ENCODE measurements at regions not wholly inside any gene's neighbourhood (a gene's known extent, or its start where the extent isn't known, plus 50 kb on each side); places are given as distances from the start of the nearest gene placed in this dataset.

GRCh38 chr5:114648940-114649339 is 287.1 kb downstream of the KCNN2 start:
- ChIA-PET POLR2A (no interaction called here), CTCF (interaction anchor here (1.5 kb wide), 1 partner anchor 34 kb away, joined by 3 read pairs; no protein-coding TSS in a partner anchor)
- TF ChIP-seq CTCF (IDR thresholded peaks at IDR 0.05; ENCODE audit: control extremely low read depth, extremely low read depth, low read depth, missing control alignments) = no peak
- DNase-seq (ENCODE audit: extremely low spot score) = no peak

DNA sequence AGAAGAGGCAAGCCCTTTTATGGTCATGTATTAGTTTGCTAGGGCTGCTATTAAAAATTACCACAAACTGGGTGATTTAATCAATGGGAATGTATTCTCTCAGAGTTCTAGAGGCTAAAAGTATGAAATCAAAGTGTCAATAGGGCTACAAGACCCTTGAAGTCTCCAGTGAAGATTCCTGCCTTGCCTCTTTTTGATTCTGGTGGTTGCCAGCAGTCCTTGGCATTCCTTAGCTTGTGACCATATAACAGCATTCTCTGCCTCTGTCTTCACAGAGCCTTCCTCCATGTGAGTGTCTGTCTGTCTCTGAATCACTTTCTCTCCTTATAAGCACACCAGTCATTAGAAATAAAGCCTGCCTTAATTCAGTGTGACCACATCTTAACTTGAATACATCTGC is 282.7 kb downstream of the KCNN2 start:
- ChIA-PET CTCF (no interaction called here), POLR2A (no interaction called here)
- no peak for DNase-seq (ENCODE audit: extremely low spot score)
- TF ChIP-seq CTCF (IDR thresholded peaks at IDR 0.05; ENCODE audit: control extremely low read depth, extremely low read depth, low read depth, missing control alignments) = no peak

DNA sequence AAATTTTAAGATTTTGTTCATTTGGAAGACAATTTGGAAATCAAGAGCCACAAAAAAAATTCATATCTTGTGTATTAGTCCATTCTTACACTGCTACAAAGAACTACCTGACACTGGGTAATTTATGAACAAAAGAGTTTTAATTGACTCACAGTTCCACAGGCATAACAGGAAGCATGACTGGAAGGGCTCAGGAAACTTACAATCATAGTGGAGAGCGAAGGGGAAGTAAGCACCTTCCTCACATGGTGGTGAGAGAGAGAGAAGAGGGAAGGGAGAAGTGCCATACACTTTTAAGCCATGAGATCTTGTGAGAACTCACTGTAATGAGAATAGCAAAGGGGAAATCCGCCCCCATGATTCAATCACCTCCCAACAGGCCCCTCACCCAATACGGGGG is 274.4 kb downstream of the KCNN2 start:
- CTCF ChIA-PET = interaction anchor here (1.3 kb wide), 1 partner anchor 9 kb away, joined by 4 read pairs; no protein-coding TSS in a partner anchor
- TF ChIP-seq CTCF (IDR thresholded peaks at IDR 0.05; ENCODE audit: control extremely low read depth, extremely low read depth, low read depth, missing control alignments) = no peak
- POLR2A ChIA-PET = no interaction called here

GRCh38 chr5:114634967-114635901 is 273.4 kb downstream of the KCNN2 start:
- POLR2A ChIA-PET = no interaction called here
- no peak for DNase-seq (ENCODE audit: extremely low spot score)
- TF ChIP-seq CTCF (IDR thresholded peaks at IDR 0.05; ENCODE audit: control extremely low read depth, extremely low read depth, low read depth, missing control alignments) = no peak
- CTCF ChIA-PET = no interaction called here

More for the DNA sequence above, 274.4 kb downstream of the KCNN2 start:
- DNase-seq (ENCODE audit: extremely low spot score) = no peak

GRCh38 chr5:114634517-114634916 is 272.6 kb downstream of the KCNN2 start:
- DNase-seq (ENCODE audit: extremely low spot score) = no peak
- TF ChIP-seq CTCF (IDR thresholded peaks at IDR 0.05; ENCODE audit: control extremely low read depth, extremely low read depth, low read depth, missing control alignments) = no peak
- CTCF ChIA-PET = no interaction called here
- POLR2A ChIA-PET = no interaction called here

DNA sequence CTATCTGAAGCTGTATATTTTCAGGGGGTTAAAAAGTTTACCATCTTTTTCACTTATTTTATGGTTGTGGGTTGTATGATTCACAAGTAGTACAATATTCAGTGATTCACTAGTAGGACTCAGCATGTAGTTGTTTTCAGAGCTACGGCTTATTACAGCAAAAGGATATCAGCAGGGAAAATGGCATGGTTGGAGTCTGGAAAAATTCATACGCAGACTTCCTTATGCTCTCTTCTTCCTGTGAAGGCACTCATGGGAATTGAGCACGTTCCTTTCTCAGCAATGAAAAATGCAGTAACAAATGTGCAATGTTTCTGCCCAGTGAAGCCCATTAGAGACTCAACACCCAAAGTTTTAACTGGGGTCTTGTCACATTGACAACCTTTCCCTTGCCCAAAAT is 250.5 kb downstream of the KCNN2 start:
- no peak for DNase-seq (ENCODE audit: extremely low spot score)
- ChIA-PET CTCF (no interaction called here), POLR2A (no interaction called here)
- no peak for TF ChIP-seq CTCF (IDR thresholded peaks at IDR 0.05; ENCODE audit: control extremely low read depth, extremely low read depth, low read depth, missing control alignments)
